Adrenal gland (tissue), 9 donors: ENCODE measurements at regions not wholly inside any gene's neighbourhood (a gene's known extent, or its start where the extent isn't known, plus 50 kb on each side); places are given as distances from the start of the nearest gene placed in this dataset.

Experiments
- DNase-seq, 7 donors: peaks; one replicate each; pipeline ENCODE4 v3.0.0-alpha.2; 2019 to 2020
- H3K27ac ChIP-seq, 5 donors: fragments of 200-600 bp; sonication (generic) in 4 of 5; 1 replicate in 3 of 5; 2 replicates in 2 of 5; pipeline versions ENCODE4 v1.5.1 to v1.8.0; 2016 to 2020; ENCODE audit warnings: mild to moderate bottlenecking in 1 of 5
- H3K27me3 ChIP-seq: fragments of 200-600 bp; 2 replicates; pipeline ENCODE4 v1.8.0; 2021
- H3K36me3 ChIP-seq, 2 donors: fragments of 200-600 bp; replicated peaks in 1 of 2; 1 replicate in 1 of 2; 2 replicates in 1 of 2; pipeline versions ENCODE4 v1.5.1 to v1.8.0; 2018 to 2022
- H3K4me1 ChIP-seq, 2 donors: fragments of 200-600 bp; replicated peaks in 1 of 2; 1 replicate in 1 of 2; 2 replicates in 1 of 2; pipeline versions ENCODE4 v1.5.1 to v1.8.0; 2018 to 2021
- H3K4me3 ChIP-seq, 4 donors: fragments of 200-600 bp; sonication (generic) in 3 of 4; one replicate each; pipeline ENCODE4 v1.5.1; 2016 to 2018
- H3K9me3 ChIP-seq, 3 donors: fragments of 200-600 bp; sonication (generic) in 1 of 3; replicated peaks in 1 of 3; 1 replicate in 2 of 3; 2 replicates in 1 of 3; pipeline versions ENCODE4 v1.5.1 to v1.8.0; 2016 to 2021
- POLR2A ChIP-seq, 2 donors: fragments of 450-650 bp; IDR thresholded peaks; one replicate each; pipeline ENCODE4 v1.6.1; 2017; ENCODE audit warnings: antibody characterized with exemption in 2 of 2, mild to moderate bottlenecking in 2 of 2, moderate library complexity in 1 of 2
- WGBS, 4 donors: extraction: QIAGEN DNeasy Blood & Tissue Kit in 2 of 4; methylation state at CpG; one replicate each; pipeline versions ENCODE4 v1.1.5 to v1.1.7; 2013 to 2017; 5-methylcytosine and 5-hydroxymethylcytosine counted together
- intact Hi-C, 2 donors: fragments of 100-400 bp; cut with DNase I; formaldehyde crosslinking; loops; one replicate each; pipeline versions ENCODE4 v1.14.1 to v1.15.0; 2022 to 2023
- TF ChIP-seq, protein P1 (sequence below), 6 experiments: fragments of 450-650 bp in 4 of 6; fragments of 200-600 bp in 2 of 6; sonication (generic) in 1 of 6; IDR thresholded peaks; 1 replicate in 5 of 6; 2 replicates in 1 of 6; pipeline versions ENCODE4 v1.5.1 to v1.8.0; 2016 to 2021; ENCODE audit warnings: antibody characterized with exemption in 6 of 6, mild to moderate bottlenecking in 2 of 6, moderate library complexity in 1 of 6
- donor health status: healthy with polysubstance abuse.
- donor health status: Bipolar disorder and iron deficiency.
- donor health status: DM: yes; HTN: yes; CAD: no.
- donor health status: DM: no; HTN: no; CAD: no.
- donor health status: DM: no; HTN: no; CAD: no.

DNA sequence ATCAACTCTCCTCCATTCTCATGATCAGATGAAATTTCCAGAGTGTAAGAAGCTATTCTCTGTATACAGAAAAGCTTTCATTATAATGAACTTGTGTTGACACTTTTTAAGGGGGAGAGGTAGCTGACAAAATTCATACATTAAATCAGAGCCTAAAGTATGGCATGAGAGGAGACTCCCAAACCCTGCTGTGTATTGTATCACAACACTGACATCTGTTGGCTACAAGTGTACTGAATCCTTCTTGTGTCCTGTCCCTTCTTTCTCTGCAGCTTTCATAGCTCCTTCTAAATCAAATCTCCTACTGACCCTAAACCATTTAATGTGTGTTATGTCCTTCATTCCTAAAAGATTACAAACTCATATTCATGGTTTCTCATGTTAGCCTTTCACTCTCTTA lies 70.9 kb downstream of the GCC1 start:
- intact Hi-C loops: loop anchor here in 1 of 2 donors (10.0 kb wide), 1 partner anchor 170 kb away; no protein-coding TSS in a partner anchor
- H3K9me3 ChIP-seq: no peaks in the 10 kb centered on the region
- no peak overlapping the region for H3K4me3 ChIP-seq
- no peaks in the 10 kb centered on the region for H3K36me3 ChIP-seq
- H3K27ac ChIP-seq: no peak overlapping the region
- DNase-seq: no peak
- no peaks in the 10 kb centered on the region for H3K4me1 ChIP-seq
- TF ChIP-seq, protein P1, sequence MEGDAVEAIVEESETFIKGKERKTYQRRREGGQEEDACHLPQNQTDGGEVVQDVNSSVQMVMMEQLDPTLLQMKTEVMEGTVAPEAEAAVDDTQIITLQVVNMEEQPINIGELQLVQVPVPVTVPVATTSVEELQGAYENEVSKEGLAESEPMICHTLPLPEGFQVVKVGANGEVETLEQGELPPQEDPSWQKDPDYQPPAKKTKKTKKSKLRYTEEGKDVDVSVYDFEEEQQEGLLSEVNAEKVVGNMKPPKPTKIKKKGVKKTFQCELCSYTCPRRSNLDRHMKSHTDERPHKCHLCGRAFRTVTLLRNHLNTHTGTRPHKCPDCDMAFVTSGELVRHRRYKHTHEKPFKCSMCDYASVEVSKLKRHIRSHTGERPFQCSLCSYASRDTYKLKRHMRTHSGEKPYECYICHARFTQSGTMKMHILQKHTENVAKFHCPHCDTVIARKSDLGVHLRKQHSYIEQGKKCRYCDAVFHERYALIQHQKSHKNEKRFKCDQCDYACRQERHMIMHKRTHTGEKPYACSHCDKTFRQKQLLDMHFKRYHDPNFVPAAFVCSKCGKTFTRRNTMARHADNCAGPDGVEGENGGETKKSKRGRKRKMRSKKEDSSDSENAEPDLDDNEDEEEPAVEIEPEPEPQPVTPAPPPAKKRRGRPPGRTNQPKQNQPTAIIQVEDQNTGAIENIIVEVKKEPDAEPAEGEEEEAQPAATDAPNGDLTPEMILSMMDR (IDR thresholded peaks at IDR 0.05): peak in 5 of 6 experiments; percentile 7 to 46 (median 37)
- no peak for TF ChIP-seq POLR2A (IDR thresholded peaks at IDR 0.05)
- peaks cover 5% of the 10 kb centered on the region for H3K27me3 ChIP-seq

DNA sequence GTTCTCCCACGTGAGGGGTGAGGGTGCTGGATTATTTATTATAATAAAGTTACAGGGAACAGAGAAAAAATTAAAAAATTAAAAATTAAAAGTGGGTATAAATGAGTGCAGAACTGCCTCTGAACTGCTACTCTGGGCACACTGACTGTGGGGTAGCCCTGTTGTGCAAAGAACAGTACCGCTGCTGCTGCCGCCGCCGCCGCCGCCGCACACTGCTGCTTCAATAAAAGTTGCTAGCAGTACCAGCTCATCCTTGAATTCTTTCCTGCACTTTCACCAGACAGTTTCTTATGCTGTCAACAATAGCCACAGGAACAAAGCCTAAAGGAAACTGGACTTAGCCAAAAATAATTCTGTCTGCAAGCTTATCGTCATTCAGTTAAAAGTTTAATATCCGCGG lies 72.1 kb downstream of the GCC1 start:
- Histone ChIP-seq H3K36me3 (no peaks in the 10 kb centered on the region), H3K27ac (no peak overlapping the region), H3K4me3 (no peak overlapping the region), H3K9me3 (no peaks in the 10 kb centered on the region), H3K27me3 (peaks cover 5% of the 10 kb centered on the region), H3K4me1 (no peaks in the 10 kb centered on the region)
- no peak for DNase-seq
- TF ChIP-seq, protein P1 (IDR thresholded peaks at IDR 0.05): no peak
- no peak for TF ChIP-seq POLR2A (IDR thresholded peaks at IDR 0.05)
- intact Hi-C loops: loop anchor here in 1 of 2 donors (10.0 kb wide), 1 partner anchor 169 kb away; no protein-coding TSS in a partner anchor
- 77 to 82% (median 81%) methylated on average over 11 of the region's 11 CpGs for WGBS, 4 donors

DNA sequence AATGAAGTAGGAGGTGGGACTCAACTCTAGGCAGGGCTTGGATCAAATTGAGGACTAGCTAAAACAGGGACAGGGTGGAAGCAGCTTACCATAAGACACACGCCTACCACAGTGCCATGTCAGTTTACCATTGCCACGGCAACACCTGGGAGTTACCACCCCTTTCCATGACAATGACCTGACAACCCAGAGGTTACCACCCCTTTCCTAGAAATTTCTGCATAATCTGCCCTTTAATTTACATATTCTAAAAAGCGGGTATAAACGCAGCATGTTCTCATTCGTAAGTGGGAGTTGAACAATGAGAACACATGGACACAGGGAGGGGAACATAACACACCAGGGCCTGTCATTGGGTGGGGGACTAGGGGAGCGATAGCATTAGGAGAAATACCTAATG lies 72.7 kb downstream of the GCC1 start:
- intact Hi-C loops: loop anchor here in 1 of 2 donors (10.0 kb wide), 1 partner anchor 168 kb away; no protein-coding TSS in a partner anchor

DNA sequence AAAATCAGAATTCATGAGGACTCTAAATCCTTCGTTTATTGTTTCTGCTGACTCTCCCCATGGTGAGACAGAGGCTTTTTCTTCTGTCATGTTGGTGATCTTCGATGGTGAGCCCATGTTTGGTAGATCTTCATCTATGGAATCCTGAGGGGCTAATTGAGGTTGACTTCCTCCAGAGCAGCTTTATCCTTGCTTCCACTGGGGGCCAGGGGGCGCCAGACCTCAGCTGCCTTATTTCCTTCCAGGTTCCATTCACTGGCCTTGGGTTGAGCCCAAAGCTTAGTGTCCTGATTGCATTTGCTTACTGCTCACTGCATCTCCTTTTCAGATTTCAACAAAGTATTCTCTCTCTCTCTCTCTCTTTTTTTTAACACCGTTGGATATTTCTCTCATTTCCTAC lies 80.7 kb downstream of the GCC1 start:
- Histone ChIP-seq H3K27me3 (no peaks in the 10 kb centered on the region), H3K4me1 (no peaks in the 10 kb centered on the region), H3K9me3 (no peaks in the 10 kb centered on the region), H3K4me3 (no peak overlapping the region), H3K27ac (no peak overlapping the region), H3K36me3 (no peaks in the 10 kb centered on the region)
- DNase-seq: peak in 5 of 7 donors; percentile 23 to 54 (median 43)
- intact Hi-C loops: no loop called here
- WGBS, 4 donors: 24 to 40% (median 35%) methylated on average over 3 to 4 of the region's 4 CpGs
- TF ChIP-seq POLR2A (IDR thresholded peaks at IDR 0.05): no peak
- TF ChIP-seq, protein P1 (IDR thresholded peaks at IDR 0.05): peak in 5 of 6 experiments; percentile 12 to 42 (median 34)

More for the DNA sequence above, 72.7 kb downstream of the GCC1 start:
- Histone ChIP-seq H3K9me3 (no peaks in the 10 kb centered on the region), H3K4me1 (no peaks in the 10 kb centered on the region), H3K27ac (no peak overlapping the region), H3K27me3 (peaks cover 5% of the 10 kb centered on the region), H3K36me3 (no peaks in the 10 kb centered on the region), H3K4me3 (no peak overlapping the region)
- WGBS, 4 donors: 64 to 69% (median 68%) methylated on average over 6 of the region's 6 CpGs
- TF ChIP-seq, protein P1 (IDR thresholded peaks at IDR 0.05): no peak
- TF ChIP-seq POLR2A (IDR thresholded peaks at IDR 0.05): no peak
- no peak for DNase-seq
